OCI-LY3 (cell line): ENCODE measurements at regions not wholly inside any gene's neighbourhood (a gene's known extent, or its start where the extent isn't known, plus 50 kb on each side); places are given as distances from the start of the nearest gene placed in this dataset.

Source experiments
- CTCF ChIP-seq: fragments of 200-600, 300-600 bp; sonication (generic); IDR thresholded peaks from 2 replicates; pipeline ENCODE4 v1.5.1; 2014; ENCODE audit warnings: antibody characterized with exemption, low read length, low read depth
- EZH2phosphoT487 ChIP-seq: fragments of 200-600 bp; shearing (Covaris generic); IDR thresholded peaks from 2 replicates; pipeline ENCODE4 v1.6.1; 2018; ENCODE audit warnings: antibody characterized with exemption, mixed run types, low read depth

GRCh38 chr16:82224821-82225220 lies 54.8 kb upstream of the MPHOSPH6 start:
- TF ChIP-seq CTCF (no peak), EZH2phosphoT487 (no peak)
